HG02870 (cell line): ENCODE measurements at regions not wholly inside any gene's neighbourhood (a gene's known extent, or its start where the extent isn't known, plus 50 kb on each side); places are given as distances from the start of the nearest gene placed in this dataset.

ENCODE experiments used
- ATAC-seq: cut with Tn5 transposase; IDR thresholded peaks from one replicate; pipeline ENCODE4 v1.9.1; 2021; ENCODE audit warnings: mild to moderate bottlenecking, moderate library complexity; ENCODE audit not compliant: unreplicated experiment

GRCh38 chr3:148204131-148204530 lies 493.6 kb upstream of the AGTR1 start:
- ATAC-seq = no peak

- ATAC-seq = no peak
These were observed 491.7 kb upstream of the AGTR1 start for GRCh38 chr3:148205977-148206376.

- no peak for ATAC-seq
These were observed 491.3 kb upstream of the AGTR1 start for GRCh38 chr3:148206446-148206845.

GRCh38 chr3:148208975-148209374 lies 488.7 kb upstream of the AGTR1 start:
- ATAC-seq = no peak

- no peak for ATAC-seq
These were observed 486.0 kb upstream of the AGTR1 start for GRCh38 chr3:148211725-148212124.

GRCh38 chr3:148214705-148215104 lies 483.0 kb upstream of the AGTR1 start:
- ATAC-seq = no peak

- no peak for ATAC-seq
These were observed 480.4 kb upstream of the AGTR1 start for GRCh38 chr3:148217317-148217716.

GRCh38 chr3:148218222-148218621 lies 479.5 kb upstream of the AGTR1 start:
- no peak for ATAC-seq

GRCh38 chr3:148219999-148220398 lies 477.7 kb upstream of the AGTR1 start:
- ATAC-seq = no peak

- no peak for ATAC-seq
These were observed 476.4 kb upstream of the AGTR1 start for GRCh38 chr3:148221303-148221702.

- ATAC-seq = no peak
These were observed 474.4 kb upstream of the AGTR1 start for GRCh38 chr3:148223266-148223665.

- no peak for ATAC-seq
These were observed 471.5 kb upstream of the AGTR1 start for GRCh38 chr3:148226246-148226645.

- ATAC-seq = no peak
These were observed 470.2 kb upstream of the AGTR1 start for GRCh38 chr3:148227534-148227933.

- peak; percentile 68 for ATAC-seq
These were observed 468.6 kb upstream of the AGTR1 start for GRCh38 chr3:148229107-148229506.

GRCh38 chr3:148230473-148230872 lies 467.2 kb upstream of the AGTR1 start:
- no peak for ATAC-seq

- no peak for ATAC-seq
These were observed 465.3 kb upstream of the AGTR1 start for GRCh38 chr3:148232389-148232788.

- no peak for ATAC-seq
These were observed 464.3 kb upstream of the AGTR1 start for GRCh38 chr3:148233403-148233802.

GRCh38 chr3:148234536-148234935 lies 463.2 kb upstream of the AGTR1 start:
- ATAC-seq = no peak

GRCh38 chr3:148235566-148235965 lies 462.1 kb upstream of the AGTR1 start:
- ATAC-seq = no peak

- ATAC-seq = no peak
These were observed 459.3 kb upstream of the AGTR1 start for GRCh38 chr3:148238421-148238821.

- ATAC-seq = no peak
These were observed 457.4 kb upstream of the AGTR1 start for GRCh38 chr3:148240351-148240750.

GRCh38 chr3:148243609-148244008 lies 454.1 kb upstream of the AGTR1 start:
- no peak for ATAC-seq

- no peak for ATAC-seq
These were observed 451.3 kb upstream of the AGTR1 start for GRCh38 chr3:148246291-148246923.
